ENCODE measurements at regions not wholly inside any gene's neighbourhood (a gene's known extent, or its start where the extent isn't known, plus 50 kb on each side); places are given as distances from the start of the nearest gene placed in this dataset.

DNA sequence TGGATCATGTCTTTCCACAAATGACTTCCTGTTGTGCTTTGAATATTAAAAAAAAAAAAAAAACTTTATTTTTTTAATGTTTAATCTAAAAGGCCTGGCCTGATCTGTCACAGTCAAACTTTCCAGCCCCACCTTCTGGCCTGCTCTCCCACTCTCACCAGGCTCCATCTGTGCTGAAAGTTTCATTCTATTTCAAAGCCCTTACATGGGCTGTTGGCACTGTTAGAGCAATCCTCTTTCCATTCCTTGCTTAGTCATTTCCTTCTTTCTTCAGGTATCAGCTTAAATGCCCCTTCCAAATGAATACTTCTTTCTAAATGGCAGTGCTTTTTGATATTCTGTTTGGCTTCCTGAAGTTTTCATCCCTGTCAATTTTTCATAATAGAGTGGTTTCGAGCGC is 1104.8 kb upstream of the C9orf72 start:
- DNase-seq (ENCODE audit: low read depth in 4 of 4, low spot score in 1 of 4): no peak

DNA sequence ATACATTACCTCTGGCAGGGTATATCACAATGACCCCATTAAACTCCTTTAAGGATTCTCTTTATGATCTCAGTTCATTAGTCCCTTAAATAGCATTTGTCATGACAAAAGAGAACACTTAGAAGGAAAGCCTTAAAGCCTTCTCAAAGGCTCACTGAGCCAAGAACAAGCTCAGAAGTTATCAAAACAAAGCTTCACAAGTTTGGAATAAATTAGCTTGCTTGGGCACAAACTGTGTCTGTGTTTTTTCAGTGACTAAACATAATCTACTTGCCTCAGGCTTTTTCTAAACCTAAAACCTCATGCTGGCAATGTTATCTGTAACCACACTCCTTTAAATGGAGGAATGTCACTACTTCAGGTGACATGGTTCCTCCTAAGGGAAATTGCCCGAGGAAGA is 1114.9 kb upstream of the C9orf72 start:
- no peak for DNase-seq (ENCODE audit: low read depth in 4 of 4, low spot score in 1 of 4)

GRCh38 chr9:28692012-28692411 is 1118.7 kb upstream of the C9orf72 start:
- DNase-seq (ENCODE audit: low read depth in 4 of 4, low spot score in 1 of 4): no peak

DNA sequence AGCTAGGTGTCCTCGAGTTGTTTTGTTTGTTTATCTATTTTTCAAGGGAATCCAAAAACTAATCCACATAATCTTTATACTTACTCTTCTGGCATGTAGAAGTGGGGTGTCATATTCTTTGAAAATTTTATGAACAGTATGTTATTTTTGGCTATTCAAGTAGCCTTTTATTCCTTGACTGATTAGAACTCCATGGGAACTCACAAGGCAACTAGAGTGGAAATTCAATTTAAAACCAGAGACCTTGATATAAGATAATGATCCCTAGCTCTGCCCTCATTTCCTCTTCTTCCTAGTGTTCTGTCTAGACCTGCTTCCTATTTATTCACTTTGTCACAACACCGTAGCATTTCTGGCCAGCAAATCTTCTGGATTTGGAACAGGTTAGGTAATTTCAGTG is 1123.7 kb upstream of the C9orf72 start:
- no peak for DNase-seq (ENCODE audit: low read depth in 4 of 4, low spot score in 1 of 4)

GRCh38 chr9:28699632-28700031 is 1126.4 kb upstream of the C9orf72 start:
- DNase-seq (ENCODE audit: low read depth in 4 of 4, low spot score in 1 of 4): no peak

DNA sequence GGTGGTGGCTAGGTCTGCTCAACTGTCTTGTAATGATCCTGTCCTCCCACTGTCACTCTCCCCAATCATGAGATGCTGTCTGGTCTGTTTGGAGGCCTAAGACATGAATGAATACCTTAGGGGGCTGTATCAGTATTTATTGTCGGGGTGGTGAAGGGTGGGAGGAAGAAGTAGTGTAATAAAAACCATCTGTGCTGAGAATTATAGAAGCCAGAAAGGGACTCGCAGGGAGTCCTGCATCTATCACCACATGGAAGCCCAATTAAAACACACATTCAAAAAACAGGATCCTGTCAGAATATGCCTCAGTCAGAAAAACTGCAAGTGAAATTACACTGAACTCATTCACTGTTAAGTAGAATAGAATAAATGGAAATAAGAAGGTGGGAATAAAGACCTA is 1134.3 kb upstream of the C9orf72 start:
- DNase-seq (ENCODE audit: low read depth in 4 of 4, low spot score in 1 of 4): no peak

- DNase-seq (ENCODE audit: low read depth in 4 of 4, low spot score in 1 of 4): no peak
These were observed 1140.9 kb upstream of the C9orf72 start for GRCh38 chr9:28714188-28714587.

DNA sequence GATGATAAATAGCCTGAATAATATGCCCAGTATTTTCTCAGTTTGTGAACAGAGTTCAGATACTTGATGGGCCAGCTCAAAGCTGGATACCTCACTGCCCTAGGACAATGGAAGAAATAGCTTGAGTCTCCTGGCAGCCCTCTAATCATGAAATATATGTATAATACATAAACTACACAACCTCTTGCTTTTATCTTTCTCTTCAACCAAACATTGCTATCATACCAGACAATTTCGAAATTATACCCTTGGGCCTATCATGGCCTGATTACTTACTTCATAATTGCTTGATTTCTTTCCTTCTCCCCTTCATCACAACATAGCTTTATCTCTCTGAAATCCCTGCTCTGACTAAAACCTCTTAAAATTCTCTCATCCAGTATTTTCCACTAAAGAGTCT is 1144.9 kb upstream of the C9orf72 start:
- no peak for DNase-seq (ENCODE audit: low read depth in 4 of 4, low spot score in 1 of 4)

DNA sequence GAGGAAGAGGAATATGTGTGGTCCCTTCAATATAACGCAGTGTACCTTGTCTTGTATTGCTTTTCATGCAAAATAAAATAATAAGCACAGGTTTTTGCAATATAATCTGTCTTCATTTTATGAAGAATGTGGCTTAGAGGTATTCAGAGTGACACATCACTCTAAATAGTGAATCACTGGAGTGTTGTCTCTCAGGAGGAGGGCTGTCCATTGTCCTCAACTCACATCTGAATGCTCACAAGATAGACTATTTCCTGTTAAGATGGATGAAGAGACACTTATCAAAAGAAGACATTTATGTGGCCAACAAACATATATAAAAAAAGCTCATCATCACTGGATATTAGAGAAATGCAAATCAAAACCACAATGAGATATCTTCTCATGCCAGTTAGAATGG is 1147.5 kb upstream of the C9orf72 start:
- no peak for DNase-seq (ENCODE audit: low read depth in 4 of 4, low spot score in 1 of 4)

GRCh38 chr9:28730111-28730510 is 1156.8 kb upstream of the C9orf72 start:
- no peak for DNase-seq (ENCODE audit: low read depth in 4 of 4, low spot score in 1 of 4)

DNA sequence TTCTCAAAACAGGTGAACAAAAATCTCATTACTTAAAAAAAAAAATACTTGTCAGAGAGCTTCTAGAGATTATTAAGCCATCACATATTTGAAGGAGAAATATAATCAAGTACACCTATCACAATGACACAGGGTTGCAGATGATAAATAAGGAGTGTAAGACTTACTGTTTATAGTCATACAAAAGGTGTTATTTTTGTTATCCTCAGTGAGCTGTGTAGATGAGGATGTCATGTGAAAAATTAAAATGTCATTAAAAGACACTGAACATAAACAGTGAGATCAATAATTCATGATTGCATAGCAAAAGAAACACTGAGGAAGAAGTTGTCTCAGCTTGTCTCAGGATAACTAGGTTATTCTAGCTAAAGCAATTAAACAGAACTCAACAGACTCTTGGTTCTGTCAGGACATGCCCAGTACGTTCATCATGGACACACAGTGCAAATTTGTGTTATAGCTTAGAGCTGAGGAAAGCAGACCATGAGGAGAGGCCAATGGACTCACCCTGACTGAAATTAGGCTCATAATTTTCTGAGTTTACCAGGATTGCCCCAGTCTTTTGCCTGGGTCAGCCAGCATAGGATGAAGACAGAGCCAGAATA is 1162.6 kb upstream of the C9orf72 start:
- no peak for DNase-seq (ENCODE audit: low read depth in 4 of 4, low spot score in 1 of 4)

DNA sequence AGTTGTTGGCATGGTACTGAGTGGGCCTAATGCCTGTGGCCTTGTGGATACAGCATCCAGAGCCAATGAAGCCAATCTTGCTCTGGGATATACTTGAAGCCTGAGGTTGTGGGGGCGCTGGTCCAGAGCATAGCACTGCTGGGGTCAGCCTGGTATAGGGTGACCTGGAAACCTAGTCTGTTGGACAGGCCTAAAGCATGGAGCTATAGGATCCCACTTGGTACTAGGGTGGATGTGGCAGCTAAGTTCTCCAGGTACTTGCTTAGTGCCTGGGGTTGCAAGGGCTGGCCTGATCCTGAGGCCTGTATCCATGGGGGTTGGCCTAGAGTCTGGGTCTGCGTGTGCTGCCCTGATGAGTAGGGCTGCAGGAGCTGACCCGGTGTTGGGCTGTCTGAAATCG is 1168.2 kb upstream of the C9orf72 start:
- no peak for DNase-seq (ENCODE audit: low read depth in 4 of 4, low spot score in 1 of 4)

GRCh38 chr9:28747351-28747985 is 1174.2 kb upstream of the C9orf72 start:
- no peak for DNase-seq (ENCODE audit: low read depth in 4 of 4, low spot score in 1 of 4)

DNA sequence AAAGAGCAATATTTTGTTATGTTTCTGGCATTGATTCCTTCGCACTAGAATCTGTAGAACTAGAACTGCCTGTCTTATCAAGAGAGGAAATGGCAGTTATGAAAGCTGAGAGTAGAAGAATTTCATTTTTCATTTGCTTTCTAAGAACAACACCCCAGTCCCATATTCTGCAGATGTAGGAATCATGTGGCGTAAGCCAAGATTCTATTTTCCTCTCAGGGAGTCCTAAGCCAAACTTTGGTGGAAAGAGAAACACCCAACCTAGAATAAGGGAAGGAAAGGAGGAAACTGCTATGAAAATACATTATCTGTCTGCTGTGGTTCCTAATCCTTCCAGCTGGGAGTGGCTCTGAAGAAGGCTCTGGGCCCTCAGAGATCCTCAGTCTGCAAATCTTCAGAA is 1176.9 kb upstream of the C9orf72 start:
- DNase-seq (ENCODE audit: low read depth in 4 of 4, low spot score in 1 of 4): no peak

GRCh38 chr9:28758341-28758740 is 1185.1 kb upstream of the C9orf72 start:
- DNase-seq (ENCODE audit: low read depth in 4 of 4, low spot score in 1 of 4): no peak

- no peak for DNase-seq (ENCODE audit: low read depth in 4 of 4, low spot score in 1 of 4)
These were observed 1185.7 kb upstream of the C9orf72 start for GRCh38 chr9:28758971-28759370.

DNA sequence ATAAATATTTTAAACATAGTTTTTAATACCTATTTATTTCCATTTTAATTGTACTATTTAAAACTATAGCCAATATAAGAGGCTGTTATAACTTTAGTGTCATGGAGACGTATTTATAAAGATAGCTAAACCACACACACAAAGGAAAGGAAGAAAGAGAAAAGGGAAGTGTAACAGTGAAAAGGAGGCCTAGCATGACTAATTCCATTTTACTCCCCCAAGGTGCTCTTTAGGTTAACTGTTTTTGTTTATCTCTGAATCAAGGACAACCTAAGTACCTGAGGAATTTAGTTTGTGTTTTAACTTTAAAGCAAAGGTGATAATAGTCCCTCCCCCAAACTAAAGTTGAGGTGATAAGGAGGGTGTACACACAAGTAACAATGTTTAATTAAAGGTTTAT is 1188.9 kb upstream of the C9orf72 start:
- DNase-seq (ENCODE audit: low read depth in 4 of 4, low spot score in 1 of 4): no peak

GRCh38 chr9:28764532-28764931 is 1191.3 kb upstream of the C9orf72 start:
- no peak for DNase-seq (ENCODE audit: low read depth in 4 of 4, low spot score in 1 of 4)

GRCh38 chr9:28770226-28770625 is 1196.9 kb upstream of the C9orf72 start:
- no peak for DNase-seq (ENCODE audit: low read depth in 4 of 4, low spot score in 1 of 4)

DNA sequence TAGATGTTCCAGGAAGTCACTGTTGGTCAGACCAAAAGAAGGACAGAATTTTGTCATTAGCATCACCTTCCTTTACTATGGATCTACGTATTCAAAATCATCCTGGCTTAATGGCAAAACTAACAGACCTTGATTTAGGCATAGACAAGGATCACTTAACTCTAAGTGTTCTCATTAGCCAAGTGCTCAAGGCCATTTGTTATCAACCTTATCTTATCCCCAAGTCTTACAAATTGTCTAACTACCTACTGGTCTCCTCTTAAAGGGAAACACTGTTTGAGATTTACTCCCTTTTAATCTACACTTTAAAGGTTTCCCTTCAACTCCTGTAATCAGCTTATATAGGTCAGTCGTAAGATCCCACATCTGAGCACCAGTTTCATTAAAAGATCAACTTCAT is 1197.5 kb upstream of the C9orf72 start:
- no peak for DNase-seq (ENCODE audit: low read depth in 4 of 4, low spot score in 1 of 4)

GRCh38 chr9:28774433-28775235 is 1201.4 kb upstream of the C9orf72 start:
- DNase-seq (ENCODE audit: low read depth in 4 of 4, low spot score in 1 of 4): no peak

- DNase-seq (ENCODE audit: low read depth in 4 of 4, low spot score in 1 of 4): no peak
These were observed 1206.0 kb upstream of the C9orf72 start for GRCh38 chr9:28779243-28779642.

DNA sequence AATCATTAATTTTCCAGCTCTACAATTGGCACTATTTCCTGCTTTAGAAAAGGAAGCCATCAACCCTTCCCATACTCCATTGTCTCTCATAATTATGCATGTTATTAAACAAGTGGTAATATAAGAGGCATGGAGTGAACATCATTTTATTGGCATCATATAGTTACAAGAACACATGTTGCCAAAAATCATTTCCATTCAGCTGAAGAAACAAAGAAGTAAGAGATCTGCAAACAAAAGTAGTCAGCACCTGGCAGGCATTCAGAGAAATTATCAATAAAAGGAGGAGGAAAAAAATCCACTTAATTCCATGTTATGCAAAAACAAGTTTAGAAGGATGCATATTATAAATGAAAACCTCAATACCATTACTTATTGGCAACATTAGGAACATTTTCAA is 1208.2 kb upstream of the C9orf72 start:
- DNase-seq (ENCODE audit: low read depth in 4 of 4, low spot score in 1 of 4): no peak

Measured in stimulated activated CD4-positive, alpha-beta T cell treated with anti-CD3 and anti-CD28 coated beads, Interleukin-1b, Interleukin-23, amount 100 ng/mL, for 24 hours (primary cell).